SU-DHL-6 (cell line): ENCODE measurements at regions not wholly inside any gene's neighbourhood (a gene's known extent, or its start where the extent isn't known, plus 50 kb on each side); places are given as distances from the start of the nearest gene placed in this dataset.

ENCODE experiments used
- H2AFZ ChIP-seq: fragments of 200-600 bp; sonication (generic); 2 replicates; pipeline ENCODE4 v1.6.1; 2014; ENCODE audit warnings: low read depth, mild to moderate bottlenecking, moderate library complexity, mixed read lengths, antibody characterized with exemption, low read length; ENCODE audit not compliant: severe bottlenecking
- H3F3A ChIP-seq: fragments of 200-600 bp; shearing (Covaris generic); 2 replicates; pipeline ENCODE4 v1.6.0; 2016; ENCODE audit warnings: antibody characterized with exemption, mild to moderate bottlenecking; ENCODE audit not compliant: insufficient read depth
- H3K27ac ChIP-seq: fragments of 200-600 bp; sonication (generic); 2 replicates; pipeline ENCODE4 v1.5.1; 2016; ENCODE audit warnings: low read depth, mild to moderate bottlenecking, low read length, moderate library complexity, mixed read lengths
- H3K27me3 ChIP-seq: fragments of 200-600 bp; sonication (generic), shearing (Covaris generic); 2 replicates; pipeline ENCODE4 v1.6.0; 2014; ENCODE audit warnings: mild to moderate bottlenecking, low read length
- H3K36me3 ChIP-seq: fragments of 200-600 bp; sonication (generic); 2 replicates; pipeline ENCODE4 v1.6.1; 2014; ENCODE audit warnings: mild to moderate bottlenecking, low read length, mixed read lengths
- H3K4me2 ChIP-seq: fragments of 300-600, 200-600 bp; shearing (Covaris generic), sonication (generic); 2 replicates; pipeline ENCODE4 v1.6.0; 2014; ENCODE audit warnings: low read length, low read depth, mild to moderate bottlenecking; ENCODE audit not compliant: poor library complexity, severe bottlenecking
- H3K4me3 ChIP-seq: fragments of 200-600 bp; sonication (generic); 2 replicates; pipeline ENCODE4 v1.5.1; 2014; ENCODE audit warnings: antibody characterized with exemption, low read length, mild to moderate bottlenecking, mixed read lengths; ENCODE audit not compliant: insufficient read depth, poor library complexity, severe bottlenecking
- H3K79me2 ChIP-seq: fragments of 200-600 bp; sonication (generic); 2 replicates; pipeline ENCODE4 v1.6.1; 2014; ENCODE audit warnings: mild to moderate bottlenecking, low read length, moderate library complexity; ENCODE audit not compliant: insufficient read depth
- H3K9ac ChIP-seq: fragments of 200-600 bp; sonication (generic); 2 replicates; pipeline ENCODE4 v1.7.0; 2014; ENCODE audit warnings: mild to moderate bottlenecking, low read length
- H3K9me2 ChIP-seq: fragments of 200-600 bp; sonication (generic); replicated peaks from 2 replicates; pipeline ENCODE4 v1.6.1; 2014; ENCODE audit warnings: low read length; ENCODE audit not compliant: insufficient read depth
- H3K9me3 ChIP-seq: fragments of 200-600 bp; sonication (generic); 2 replicates; pipeline ENCODE4 v1.6.1; 2014; ENCODE audit warnings: low read length, mixed read lengths; ENCODE audit not compliant: insufficient read depth
- H4K20me1 ChIP-seq: fragments of 200-600 bp; sonication (generic); 2 replicates; pipeline ENCODE4 v1.6.1; 2014; ENCODE audit warnings: low read depth, mild to moderate bottlenecking, antibody characterized with exemption, low read length, moderate library complexity, mixed read lengths
- CTCF ChIP-seq: fragments of 200-600 bp; sonication (generic); IDR thresholded peaks from one replicate; pipeline ENCODE4 v1.5.1; 2017; ENCODE audit warnings: antibody characterized with exemption, mild to moderate bottlenecking, low read length, moderate library complexity; ENCODE audit not compliant: insufficient read depth, poor library complexity, severe bottlenecking
- EZH2phosphoT487 ChIP-seq: fragments of 200-600 bp; sonication (generic), shearing (Covaris generic); conservative IDR thresholded peaks from 2 replicates; pipeline ENCODE4 v1.6.1; 2018; ENCODE audit warnings: mild to moderate bottlenecking, antibody characterized with exemption, low read length, moderate library complexity, mixed read lengths

GRCh38 chr6:120857422-120857821 lies 476.9 kb downstream of the TBC1D32 start:
- Histone ChIP-seq H3K9me3 (no peaks in the 10 kb centered on the region), H3K9me2 (no peaks in the 10 kb centered on the region)
- TF ChIP-seq CTCF: no peak
- TF ChIP-seq EZH2phosphoT487: no peak

GRCh38 chr6:120854583-120854982 lies 479.7 kb downstream of the TBC1D32 start:
- Histone ChIP-seq H2AFZ (no peak overlapping the region), H3K9me3 (no peaks in the 10 kb centered on the region), H3K27me3 (no peaks in the 10 kb centered on the region), H3K4me3 (no peak overlapping the region), H3K79me2 (no peaks in the 10 kb centered on the region), H4K20me1 (no peaks in the 10 kb centered on the region), H3F3A (no peaks in the 10 kb centered on the region), H3K9me2 (no peaks in the 10 kb centered on the region), H3K9ac (no peak overlapping the region), H3K27ac (no peak overlapping the region), H3K4me2 (no peak overlapping the region), H3K36me3 (no peaks in the 10 kb centered on the region)
- TF ChIP-seq CTCF (no peak), EZH2phosphoT487 (no peak)

More at GRCh38 chr6:120857422-120857821, 476.9 kb downstream of the TBC1D32 start:
- H3F3A ChIP-seq: no peaks in the 10 kb centered on the region
- H3K4me2 ChIP-seq: no peak overlapping the region
- H3K79me2 ChIP-seq: no peaks in the 10 kb centered on the region
- H3K27ac ChIP-seq: no peak overlapping the region
- H4K20me1 ChIP-seq: no peaks in the 10 kb centered on the region
- no peak overlapping the region for H2AFZ ChIP-seq
- no peaks in the 10 kb centered on the region for H3K27me3 ChIP-seq
- no peaks in the 10 kb centered on the region for H3K36me3 ChIP-seq
- no peak overlapping the region for H3K9ac ChIP-seq
- H3K4me3 ChIP-seq: no peak overlapping the region

- Histone ChIP-seq H3F3A (no peaks in the 10 kb centered on the region), H3K27ac (no peak overlapping the region), H3K4me3 (no peak overlapping the region), H3K9me3 (no peaks in the 10 kb centered on the region), H3K79me2 (no peaks in the 10 kb centered on the region), H3K4me2 (no peak overlapping the region), H2AFZ (no peak overlapping the region), H3K9me2 (no peaks in the 10 kb centered on the region), H3K36me3 (no peaks in the 10 kb centered on the region), H3K27me3 (no peaks in the 10 kb centered on the region), H4K20me1 (no peaks in the 10 kb centered on the region), H3K9ac (no peak overlapping the region)
- TF ChIP-seq CTCF (no peak), EZH2phosphoT487 (no peak)
Observed at GRCh38 chr6:120853489-120853888, 480.8 kb downstream of the TBC1D32 start.
